HS-5 (cell line): ENCODE measurements at regions not wholly inside any gene's neighbourhood (a gene's known extent, or its start where the extent isn't known, plus 50 kb on each side); places are given as distances from the start of the nearest gene placed in this dataset.

Experiments
- DNase-seq: peaks from one replicate; pipeline ENCODE4 v3.0.0-alpha.2; 2012; ENCODE audit warnings: low read depth

DNA sequence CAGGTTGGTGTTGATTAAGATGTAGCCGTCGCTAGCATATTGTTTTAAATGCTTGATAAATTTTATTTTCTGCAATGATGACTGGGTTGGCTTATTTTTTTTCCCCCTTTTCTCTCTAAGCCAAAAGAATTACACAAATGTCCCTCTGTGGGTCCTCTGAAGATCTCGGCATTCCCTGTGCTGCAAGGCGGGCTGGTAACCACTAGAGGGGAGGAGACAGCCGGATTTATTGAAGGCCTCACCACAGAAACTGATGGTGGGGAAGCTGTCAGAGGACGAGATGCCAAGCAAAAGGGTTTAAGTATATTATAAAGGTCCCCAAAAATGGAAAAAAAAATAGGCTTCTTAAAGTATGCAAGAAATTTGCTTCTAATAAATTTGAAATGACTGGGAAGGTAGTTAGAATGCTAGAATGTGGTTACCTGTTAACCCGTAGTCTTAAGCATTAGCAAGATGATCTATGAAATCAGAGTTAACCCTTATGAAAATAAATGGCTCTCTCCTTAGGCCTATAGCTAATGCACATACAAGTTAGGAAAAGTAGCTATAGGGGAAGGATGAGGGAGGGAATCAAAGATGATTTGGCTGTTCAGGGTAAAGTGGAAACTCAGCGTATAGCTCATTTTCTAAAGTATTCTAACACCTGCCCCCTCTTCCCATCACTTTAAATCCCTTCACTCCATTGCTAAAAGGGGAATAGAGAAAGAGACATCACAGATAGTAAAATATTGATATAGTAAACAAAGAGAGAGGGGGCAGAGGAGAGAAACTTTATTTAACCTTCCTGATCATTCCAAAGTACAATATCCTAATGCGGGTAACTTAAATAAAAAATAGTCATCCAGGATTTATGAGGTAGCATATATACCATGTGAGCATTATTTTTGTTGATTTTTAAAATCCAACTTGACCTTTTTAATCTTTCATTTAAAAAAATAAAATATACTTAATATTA, 894.5 kb upstream of the POU3F3 start:
- DNase-seq, result peak; percentile 2

DNA sequence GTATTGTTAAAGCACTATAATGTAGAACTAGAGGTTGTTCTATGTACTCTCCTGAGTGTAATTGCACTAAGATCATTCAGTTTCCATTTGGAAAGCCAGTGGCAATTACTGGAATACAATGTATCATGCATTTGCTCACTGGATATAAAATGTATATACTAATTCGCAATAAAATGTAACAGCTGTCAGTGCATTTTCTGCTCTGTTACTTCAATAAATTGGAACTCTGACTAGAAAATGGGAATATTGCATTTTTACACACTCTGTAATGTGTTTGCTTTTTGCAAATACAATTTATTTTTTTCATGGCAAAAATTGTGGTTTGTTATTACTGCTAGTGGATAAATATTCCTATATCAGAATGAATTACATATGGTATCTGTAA, 893.8 kb upstream of the POU3F3 start:
- no peak for DNase-seq

DNA sequence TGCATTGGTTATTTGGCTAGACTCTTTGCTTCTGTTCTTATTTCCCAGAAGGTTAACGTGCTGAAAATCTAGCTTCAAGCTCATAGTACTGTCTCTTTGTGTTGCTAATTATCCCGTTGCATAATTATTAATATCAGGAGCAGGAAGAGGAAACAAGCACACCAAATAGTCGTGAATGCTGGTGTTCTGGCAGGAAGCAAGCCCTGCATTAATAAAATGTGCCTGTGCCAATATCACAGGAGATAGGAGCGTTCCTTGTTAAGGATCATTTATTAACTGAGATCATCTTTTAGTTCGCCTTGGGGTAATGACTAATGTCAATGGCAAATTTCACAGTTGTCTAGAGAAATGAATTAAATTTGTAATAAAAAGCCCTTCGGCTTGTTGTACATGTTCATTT, 893.0 kb upstream of the POU3F3 start:
- DNase-seq, result no peak

DNA sequence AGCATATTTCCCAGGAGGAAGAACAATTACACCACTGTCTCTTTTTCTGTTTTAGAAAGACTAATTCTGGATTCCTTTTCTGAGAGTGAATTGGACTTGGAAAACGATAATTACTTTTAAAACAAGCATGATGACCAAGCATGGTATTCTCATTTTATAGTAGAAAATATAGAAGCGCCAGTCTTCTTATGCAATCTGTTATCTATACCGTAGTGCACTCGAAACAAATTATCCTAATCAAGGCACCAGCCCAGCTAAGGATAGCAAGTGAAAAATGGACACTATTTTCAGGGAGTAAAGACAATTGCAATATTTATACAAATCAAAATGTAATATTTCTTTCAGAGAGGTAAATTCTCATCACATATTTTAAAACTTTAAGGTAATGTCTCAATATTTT, 892.1 kb upstream of the POU3F3 start:
- no peak for DNase-seq

DNA sequence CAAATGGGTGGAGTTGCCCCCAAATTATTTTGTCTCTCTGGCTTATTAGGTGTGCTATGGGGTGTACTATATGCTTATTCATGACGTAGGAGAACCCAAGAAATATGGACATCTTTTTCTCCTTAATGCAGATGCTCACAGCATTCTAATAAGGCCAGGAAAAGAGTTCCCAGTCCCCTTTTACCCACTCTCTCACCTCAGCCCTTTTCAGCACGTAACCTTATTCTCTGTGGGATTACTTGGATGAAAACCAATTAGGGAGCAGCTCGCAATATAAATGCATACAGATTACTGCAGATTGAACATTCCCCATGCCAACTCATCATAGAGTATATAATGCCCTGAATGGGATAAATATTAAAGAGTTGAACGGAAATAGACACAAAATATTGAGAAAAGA, 891.2 kb upstream of the POU3F3 start:
- no peak for DNase-seq

DNA sequence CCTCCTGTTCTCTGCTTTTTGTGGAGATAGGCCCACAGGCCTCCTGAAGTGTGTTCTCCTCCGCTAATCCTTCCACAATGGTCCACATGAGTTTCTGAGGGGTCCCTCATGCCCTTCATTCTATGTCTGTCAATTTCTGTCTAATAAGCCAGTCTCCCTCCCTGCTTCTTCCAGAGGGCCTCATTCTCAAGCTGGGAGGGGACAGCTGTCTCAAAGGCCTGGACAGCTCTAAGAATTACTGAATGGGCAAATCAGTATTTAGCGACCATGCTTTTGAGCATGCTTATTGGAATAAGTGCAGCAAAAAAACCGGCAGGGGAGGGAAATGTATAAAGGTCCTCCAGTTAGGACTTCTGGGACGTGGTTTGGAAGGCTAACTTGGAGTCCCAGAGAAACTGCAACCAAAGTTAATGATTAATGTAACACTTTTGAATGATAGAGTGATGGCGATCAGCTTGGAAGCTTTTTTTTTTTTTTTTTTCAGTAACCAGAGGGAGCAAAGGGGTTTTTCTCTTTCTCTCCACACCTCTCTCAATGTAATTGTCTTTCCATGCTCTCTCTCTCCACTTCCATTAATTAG, 890.7 kb upstream of the POU3F3 start:
- DNase-seq, result no peak

DNA sequence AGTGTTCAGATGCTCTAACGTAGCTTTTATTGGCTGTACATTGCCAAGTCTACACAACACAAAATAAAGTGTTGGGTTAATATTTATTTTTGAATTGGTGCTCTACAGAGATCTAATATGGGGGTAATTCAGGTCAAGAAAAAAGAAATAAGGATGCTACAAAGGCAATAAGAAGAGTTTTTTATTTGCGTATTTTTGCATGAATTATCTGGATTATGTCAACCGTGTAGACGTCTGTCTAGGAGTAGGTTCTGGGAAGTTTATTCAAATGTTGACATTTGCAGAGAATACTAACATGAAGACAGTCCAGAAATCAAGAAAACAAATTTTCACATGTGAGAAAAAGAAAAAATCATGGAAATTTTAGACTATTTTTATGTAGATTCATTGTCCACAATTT, 876.7 kb upstream of the POU3F3 start:
- no peak for DNase-seq

DNA sequence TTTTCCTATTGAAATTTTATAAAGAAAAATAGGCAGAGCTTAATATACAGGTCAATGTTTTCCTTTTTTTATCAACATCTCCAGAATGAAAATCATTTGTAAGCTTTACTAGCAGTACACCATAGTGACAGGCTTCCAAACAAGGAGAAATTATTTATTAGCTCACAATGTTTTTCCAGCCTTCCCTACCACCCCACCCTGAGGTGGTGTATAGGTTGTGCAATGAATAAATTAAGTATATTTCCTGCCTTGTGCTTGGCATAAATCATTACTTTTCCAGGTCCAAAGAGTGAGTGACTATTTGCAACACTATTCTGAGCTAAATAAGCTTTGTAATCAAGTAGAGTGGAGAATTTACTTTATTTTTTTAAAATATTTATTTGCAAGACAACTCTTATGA, 876.2 kb upstream of the POU3F3 start:
- DNase-seq, result no peak

DNA sequence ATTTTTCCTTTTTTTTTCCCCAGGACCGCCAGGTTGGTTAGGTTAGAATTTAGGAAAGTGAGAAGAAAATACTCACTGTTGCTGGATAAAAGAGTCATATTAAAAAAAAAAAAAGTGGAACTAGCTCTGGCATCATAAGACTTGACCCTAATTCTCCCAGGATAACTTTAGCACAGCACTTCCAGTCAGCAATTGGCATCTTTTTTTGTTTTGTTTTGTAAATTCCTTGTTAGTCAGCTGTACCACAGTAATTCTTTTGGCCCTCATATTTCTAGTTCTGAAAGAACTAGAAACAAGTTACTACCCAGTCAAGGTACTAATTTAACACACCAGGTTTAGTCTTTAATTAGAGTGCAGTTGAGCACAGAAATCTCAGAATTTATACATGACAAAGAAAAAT, 873.5 kb upstream of the POU3F3 start:
- DNase-seq, result no peak

DNA sequence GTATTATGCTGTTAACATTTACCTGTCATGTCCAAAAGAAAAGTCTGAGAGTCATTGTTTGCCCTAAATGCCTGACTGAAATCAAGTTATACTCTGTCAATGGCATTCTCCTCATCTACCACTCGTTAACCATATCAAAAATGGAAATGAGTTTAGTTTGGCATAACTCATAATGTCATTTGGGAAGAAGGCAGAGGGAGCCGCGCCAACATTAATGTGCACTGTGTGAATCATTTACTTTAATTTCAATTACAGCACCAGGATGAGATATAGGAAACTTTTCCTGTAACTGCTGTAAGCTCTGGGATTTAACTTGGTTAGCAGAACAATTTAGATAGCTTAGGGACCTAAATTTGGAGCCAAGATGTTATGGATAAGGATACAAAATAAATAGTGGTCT, 871.2 kb upstream of the POU3F3 start:
- no peak for DNase-seq

DNA sequence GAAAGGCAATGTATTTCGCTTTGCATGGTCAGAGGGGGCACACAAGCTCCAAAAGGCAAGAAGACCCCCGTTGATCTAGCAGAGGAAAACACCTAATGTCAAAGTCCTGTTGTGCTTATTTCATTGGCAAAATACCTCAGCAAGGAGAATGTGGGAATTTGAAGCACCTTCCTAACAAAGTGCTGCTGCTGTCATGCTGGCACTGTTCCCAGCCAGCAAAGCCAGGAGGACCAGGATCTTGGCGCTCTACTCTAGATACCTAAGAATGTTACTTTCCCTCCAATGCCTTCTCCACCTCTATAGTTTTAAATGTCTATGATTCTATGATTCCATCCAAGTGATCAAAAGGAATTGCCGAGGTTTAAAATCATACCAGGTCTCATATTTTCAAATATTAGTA, 867.9 kb upstream of the POU3F3 start:
- no peak for DNase-seq

DNA sequence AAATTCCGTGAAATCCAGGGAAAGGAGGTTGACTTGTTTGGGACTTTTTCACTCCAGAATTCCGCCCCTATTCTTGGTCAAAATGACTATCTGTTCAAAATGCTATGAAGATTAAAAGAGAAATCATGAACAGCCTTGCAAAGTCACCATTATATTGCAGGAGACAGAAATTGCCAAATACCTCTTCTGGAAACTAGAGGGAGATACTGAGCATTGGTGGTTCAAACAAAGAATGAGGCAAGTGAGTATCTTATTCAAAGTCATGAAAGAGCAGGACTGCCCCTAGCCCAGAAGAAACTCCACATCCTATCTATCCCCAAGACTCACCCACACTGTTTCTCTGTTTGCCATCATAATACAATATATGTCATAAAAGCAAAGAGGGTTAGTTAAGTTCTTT, 862.3 kb upstream of the POU3F3 start:
- DNase-seq, result no peak

DNA sequence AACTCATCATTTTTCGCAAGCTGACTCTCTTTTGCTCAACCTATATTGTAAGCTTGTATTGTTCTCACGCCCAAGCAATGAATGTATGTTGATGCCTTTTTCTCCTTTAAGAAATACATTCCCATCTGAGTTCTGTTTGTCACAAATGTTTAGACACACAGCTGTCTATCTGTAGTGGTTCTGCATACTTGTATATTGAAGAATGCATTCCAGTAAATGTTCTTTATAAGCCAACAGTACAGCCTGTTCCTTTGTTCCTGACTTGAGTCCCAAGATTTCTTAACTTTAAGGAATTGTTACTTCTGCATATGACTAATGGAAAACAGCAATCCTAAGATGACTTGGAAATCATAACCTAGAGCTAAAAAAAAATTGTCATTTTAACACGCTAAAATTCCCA, 849.1 kb upstream of the POU3F3 start:
- DNase-seq, result no peak

DNA sequence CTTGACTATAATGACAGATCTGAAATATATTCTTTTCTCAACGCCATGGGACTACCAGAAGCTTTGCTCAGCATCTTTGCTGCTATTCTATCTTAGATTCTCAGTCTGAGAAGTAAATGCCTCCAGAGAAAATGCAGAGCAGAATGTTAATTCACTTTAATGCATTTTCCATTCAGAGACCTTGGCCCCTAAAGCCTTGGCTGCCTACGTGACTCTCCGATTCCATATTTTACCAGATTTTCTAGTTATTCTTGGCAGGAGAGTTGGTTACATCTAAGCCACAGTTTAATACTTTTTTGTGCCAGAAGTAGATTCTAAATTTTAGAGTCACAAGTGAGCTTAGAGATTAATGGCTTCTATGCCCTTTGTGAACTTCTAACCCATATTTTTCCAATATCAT, 837.1 kb upstream of the POU3F3 start:
- DNase-seq, result no peak

DNA sequence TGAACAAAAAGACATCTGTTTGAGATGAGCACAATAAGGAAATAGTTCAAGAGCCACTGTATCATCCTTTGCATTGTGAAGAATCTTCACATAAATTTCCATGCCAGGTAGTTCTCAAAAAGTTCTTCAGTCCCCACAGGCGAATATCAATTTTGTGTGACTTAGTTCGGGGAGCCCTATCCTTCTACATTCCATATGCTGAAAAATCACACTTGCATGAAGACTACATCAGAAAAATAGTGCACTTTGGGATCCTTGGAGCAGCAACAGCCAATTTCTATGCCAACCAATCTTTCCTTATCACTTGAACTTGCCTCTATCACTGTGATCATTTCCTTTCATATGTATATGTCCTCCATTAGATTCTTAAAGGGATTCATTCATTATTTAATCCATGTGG, 830.6 kb upstream of the POU3F3 start:
- no peak for DNase-seq

DNA sequence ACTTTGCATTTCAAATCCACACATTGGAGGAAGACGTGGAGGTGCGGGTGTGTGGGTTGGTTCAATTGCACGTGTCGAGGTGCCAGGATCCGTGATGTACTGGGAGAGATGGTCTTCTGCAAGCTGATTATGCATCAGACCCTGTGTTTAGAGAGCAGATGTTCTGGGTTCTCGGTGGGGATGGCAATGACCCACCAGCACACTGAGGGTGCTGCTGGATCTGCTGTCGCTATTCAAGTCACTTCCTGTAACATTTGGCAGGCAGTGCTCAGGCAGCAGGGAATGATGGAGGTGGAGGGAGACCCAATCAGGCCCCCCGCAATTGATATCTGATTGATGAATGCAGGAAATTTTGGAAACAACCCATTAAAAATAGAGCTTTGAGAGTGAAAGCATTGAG, 830.1 kb upstream of the POU3F3 start:
- DNase-seq, result no peak

DNA sequence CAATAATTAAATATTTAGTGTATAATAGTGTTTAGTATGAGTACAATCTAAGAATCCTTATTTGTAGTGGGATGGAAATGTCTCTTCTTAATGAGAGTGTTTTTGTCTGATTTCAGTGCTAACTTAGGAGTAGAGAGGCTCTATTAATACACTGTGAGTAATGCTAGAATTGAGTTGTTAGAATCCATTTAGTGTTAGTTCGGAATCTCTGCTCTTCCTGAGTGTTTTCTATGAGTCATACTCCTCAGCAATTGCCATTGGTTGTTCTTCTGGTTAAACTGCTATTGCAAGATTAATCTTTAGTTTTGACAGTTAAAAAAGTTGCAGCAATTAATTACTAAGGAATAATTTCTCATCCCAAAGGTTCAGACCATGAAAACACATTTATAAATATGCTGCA, 828.6 kb upstream of the POU3F3 start:
- no peak for DNase-seq

DNA sequence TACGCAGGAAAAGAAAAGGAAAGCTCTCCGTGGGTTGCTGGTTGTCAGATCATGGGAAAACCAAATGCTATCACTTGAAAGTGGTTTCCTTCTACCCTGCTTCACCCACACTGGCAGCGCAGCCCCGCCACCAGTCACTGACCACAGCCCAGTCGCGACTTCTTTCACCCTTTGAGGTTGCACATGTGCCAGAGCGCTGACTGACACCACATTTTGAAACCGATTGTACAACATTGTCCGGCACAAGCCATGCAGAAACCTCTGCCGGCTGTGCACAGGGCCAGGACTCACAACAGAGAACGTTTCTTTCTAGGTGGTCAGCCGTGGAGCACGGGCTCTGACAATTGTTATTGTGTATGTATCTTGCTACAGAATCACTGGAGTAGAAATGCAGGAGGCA, 827.2 kb upstream of the POU3F3 start:
- DNase-seq, result no peak

DNA sequence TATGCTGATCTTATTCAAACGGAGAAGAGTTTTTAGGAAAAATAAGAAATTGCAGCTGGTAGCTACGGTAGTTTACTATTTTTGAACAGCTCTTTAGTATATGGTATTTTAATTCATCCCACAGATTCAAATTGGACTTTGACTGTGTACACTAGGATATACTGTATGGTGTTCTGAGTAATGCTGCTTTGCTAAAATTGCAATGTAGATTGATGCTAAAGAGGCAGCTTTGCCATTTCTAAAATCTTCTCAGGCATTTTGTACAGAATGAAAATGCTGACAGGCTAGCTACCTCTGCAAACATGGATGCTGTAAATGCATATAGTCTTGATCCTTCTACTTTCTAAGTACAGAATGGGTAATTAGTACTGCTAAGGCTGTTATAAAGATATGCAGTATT, 826.6 kb upstream of the POU3F3 start:
- no peak for DNase-seq

DNA sequence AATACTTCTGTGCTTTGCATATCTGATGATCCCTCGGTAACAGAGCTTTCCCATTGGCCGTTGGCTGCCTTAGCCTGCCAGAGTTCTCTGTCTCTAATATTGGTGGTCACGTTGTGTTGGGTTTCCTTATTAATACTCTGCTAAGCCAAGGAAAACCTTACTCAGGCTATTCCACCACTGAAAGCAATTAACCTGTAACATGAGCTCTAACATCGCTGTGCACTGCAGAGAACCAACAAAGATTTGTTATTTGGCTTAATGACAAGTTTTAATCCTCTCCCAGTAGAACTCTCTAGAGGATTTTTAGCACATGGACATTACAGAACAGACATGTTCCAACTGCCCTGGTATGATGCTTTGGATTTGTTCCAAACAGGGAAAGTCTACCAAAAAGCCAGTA, 825.9 kb upstream of the POU3F3 start:
- no peak for DNase-seq

DNA sequence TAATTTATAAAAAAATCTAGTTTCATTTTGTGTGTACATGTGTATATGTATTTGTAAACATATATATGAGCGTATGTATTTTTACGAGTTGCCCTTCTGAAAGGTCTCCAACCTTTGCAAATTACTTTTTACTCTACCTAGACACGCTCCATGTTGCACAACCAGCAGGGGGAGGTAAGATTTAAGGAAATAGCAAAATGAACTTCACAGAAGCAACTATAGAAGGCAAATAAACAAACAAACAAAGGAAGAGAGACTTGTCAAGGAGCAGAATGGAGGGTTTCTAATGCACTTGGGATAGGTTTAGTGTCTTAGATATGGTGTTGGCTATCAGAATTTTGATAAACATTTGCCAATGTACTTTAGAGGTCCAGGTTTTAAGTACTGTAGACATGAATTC, 820.5 kb upstream of the POU3F3 start:
- no peak for DNase-seq

DNA sequence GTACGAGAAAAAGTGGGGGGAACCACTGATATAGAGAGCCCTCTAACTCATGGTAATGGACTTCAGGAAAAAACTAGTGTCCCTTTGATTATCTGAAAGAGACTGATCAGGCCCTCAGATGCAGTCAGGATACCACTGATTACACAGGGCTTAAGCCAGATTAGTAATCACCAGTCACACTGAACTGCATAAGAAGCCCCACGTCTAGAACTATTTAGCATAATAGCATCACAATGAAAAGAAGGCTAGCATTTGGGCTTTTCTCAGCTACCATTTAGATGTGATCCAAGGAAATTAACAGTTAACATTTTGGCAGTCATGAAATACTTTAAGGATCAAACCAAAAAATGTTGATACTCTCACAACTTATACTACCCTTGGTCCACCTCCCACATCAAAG, 813.1 kb upstream of the POU3F3 start:
- DNase-seq, result no peak

DNA sequence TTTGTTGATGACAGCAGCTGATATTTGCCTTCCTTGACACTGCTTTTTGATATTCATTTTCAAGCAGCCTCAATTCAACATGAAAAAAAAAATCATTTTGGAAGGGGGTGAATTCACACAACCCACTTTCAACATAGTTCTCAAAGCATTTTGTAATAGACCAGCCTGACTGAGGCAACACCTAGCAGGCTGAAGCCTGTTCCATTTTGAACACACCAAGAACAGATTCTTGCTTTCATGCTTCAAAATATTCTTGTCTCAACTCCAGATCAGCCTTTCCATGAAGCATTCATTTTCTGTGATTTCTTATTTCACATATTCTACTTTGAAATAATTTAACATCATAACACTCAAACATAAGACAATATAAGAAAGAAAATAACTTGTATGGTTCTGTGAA, 812.6 kb upstream of the POU3F3 start:
- DNase-seq, result no peak

DNA sequence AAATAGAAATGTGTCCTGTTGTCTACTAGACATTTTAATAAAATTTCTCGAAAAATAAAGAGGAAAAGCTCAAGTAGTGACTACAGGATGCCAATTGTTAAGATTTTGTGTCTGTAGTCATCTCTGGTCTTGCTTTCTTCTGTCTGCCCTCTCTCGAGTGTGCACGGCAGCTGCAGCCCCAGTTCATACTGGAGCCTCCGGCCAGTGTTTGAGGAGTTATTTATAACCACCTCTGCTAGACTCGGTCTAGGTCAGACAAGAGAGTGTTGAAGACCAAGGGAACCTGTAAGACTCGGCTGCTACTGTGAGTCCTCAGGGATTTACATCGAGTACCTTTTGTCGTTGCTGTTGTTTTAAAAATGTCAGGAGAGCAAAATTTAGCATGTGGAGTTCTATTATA, 810.1 kb upstream of the POU3F3 start:
- no peak for DNase-seq
